ENCODE measurements at regions not wholly inside any gene's neighbourhood (a gene's known extent, or its start where the extent isn't known, plus 50 kb on each side); places are given as distances from the start of the nearest gene placed in this dataset.

GRCh38 chr10:62873866-62874265, 57.7 kb upstream of the EGR2 start:
- Histone ChIP-seq H3K4me2 (ENCODE audit: low read depth, low read length) (no peak overlapping the region), H2AFZ (replicated peaks; ENCODE audit: low read length, poor library complexity) (no peak overlapping the region), H4K91ac (ENCODE audit: insufficient read depth, low read depth, low read length) (no peak overlapping the region), H3K27me3 (ENCODE audit: control insufficient read depth, insufficient read depth, low read length) (peaks cover 5% of the 10 kb centered on the region), H3K14ac (replicated peaks; ENCODE audit: low read depth, low read length) (no peak overlapping the region), H3K9me1 (ENCODE audit: insufficient read depth, low read length) (no peaks in the 10 kb centered on the region), H4K8ac (ENCODE audit: low read depth in 2 of 2, low read length in 2 of 2) (no peak overlapping the region), H2BK5ac (ENCODE audit: low read depth, low read length, poor library complexity, severe bottlenecking) (no peak overlapping the region), H3K4me3 (ENCODE audit: insufficient read depth, low read depth, low read length) (no peak overlapping the region), H3K4ac (ENCODE audit: low read depth, low read length) (no peak overlapping the region), H3K9ac (ENCODE audit: low read depth, low read length) (no peak overlapping the region), H3K23ac (ENCODE audit: low read depth, low read length) (no peak overlapping the region), H3K36me3 (ENCODE audit: control insufficient read depth, insufficient read depth, low read length) (no peaks in the 10 kb centered on the region), H3K18ac (ENCODE audit: low read depth, low read length) (no peak overlapping the region), H2BK20ac (ENCODE audit: low read depth, low read length) (no peak overlapping the region), H4K5ac (ENCODE audit: low read depth, low read length) (no peak overlapping the region), H2BK15ac (ENCODE audit: low read depth, low read length) (no peak overlapping the region), H2AK5ac (ENCODE audit: low read depth, low read length) (no peak overlapping the region), H3K9me3 (ENCODE audit: control insufficient read depth, insufficient read depth, low read length) (no peaks in the 10 kb centered on the region), H4K20me1 (ENCODE audit: insufficient read depth, low read length) (no peaks in the 10 kb centered on the region), H2AK9ac (replicated peaks; ENCODE audit: low read depth, low read length, poor library complexity) (no peak overlapping the region), H3K56ac (ENCODE audit: extremely low read depth, insufficient read depth, low read length) (no peak overlapping the region), H2BK120ac (ENCODE audit: low read depth, low read length) (no peak overlapping the region), H3K4me1 (ENCODE audit: control insufficient read depth, insufficient read depth, low read length) (no peaks in the 10 kb centered on the region), H3K79me1 (ENCODE audit: low read depth in 1 of 2, low read length in 2 of 2) (no peaks in the 10 kb centered on the region), H3K27ac (ENCODE audit: insufficient read depth, low read length) (no peak overlapping the region)
- ATAC-seq (ENCODE audit: low read depth) (no peak), DNase-seq (no peak)
- dilution Hi-C loops (cut with HindIII; ENCODE audit: low sequenced_read_pairs, unreplicated experiment), result no loop called here
- intact Hi-C loops (cut with micrococcal nuclease), result no loop called here
- no peak for TF ChIP-seq RFX5 (IDR thresholded peaks at IDR 0.05; ENCODE audit: low read depth, low read length)
- TF ChIP-seq CHD1 (IDR thresholded peaks at IDR 0.05; ENCODE audit: low read depth, low read length), result no peak
- TF ChIP-seq MAZ (IDR thresholded peaks at IDR 0.05; ENCODE audit: borderline replicate concordance, low read depth, low read length), result no peak
- TF ChIP-seq, protein P1, sequence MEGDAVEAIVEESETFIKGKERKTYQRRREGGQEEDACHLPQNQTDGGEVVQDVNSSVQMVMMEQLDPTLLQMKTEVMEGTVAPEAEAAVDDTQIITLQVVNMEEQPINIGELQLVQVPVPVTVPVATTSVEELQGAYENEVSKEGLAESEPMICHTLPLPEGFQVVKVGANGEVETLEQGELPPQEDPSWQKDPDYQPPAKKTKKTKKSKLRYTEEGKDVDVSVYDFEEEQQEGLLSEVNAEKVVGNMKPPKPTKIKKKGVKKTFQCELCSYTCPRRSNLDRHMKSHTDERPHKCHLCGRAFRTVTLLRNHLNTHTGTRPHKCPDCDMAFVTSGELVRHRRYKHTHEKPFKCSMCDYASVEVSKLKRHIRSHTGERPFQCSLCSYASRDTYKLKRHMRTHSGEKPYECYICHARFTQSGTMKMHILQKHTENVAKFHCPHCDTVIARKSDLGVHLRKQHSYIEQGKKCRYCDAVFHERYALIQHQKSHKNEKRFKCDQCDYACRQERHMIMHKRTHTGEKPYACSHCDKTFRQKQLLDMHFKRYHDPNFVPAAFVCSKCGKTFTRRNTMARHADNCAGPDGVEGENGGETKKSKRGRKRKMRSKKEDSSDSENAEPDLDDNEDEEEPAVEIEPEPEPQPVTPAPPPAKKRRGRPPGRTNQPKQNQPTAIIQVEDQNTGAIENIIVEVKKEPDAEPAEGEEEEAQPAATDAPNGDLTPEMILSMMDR (conservative IDR thresholded peaks at IDR 0.05; ENCODE audit: low read depth, low read length), result no peak
- no peak for TF ChIP-seq FOS (IDR thresholded peaks at IDR 0.05; ENCODE audit: low read depth, low read length)
- TF ChIP-seq NFE2L2 (IDR thresholded peaks at IDR 0.05; ENCODE audit: low read depth, low read length), result no peak
- POLR2A ChIA-PET (ENCODE audit: unreplicated experiment), result no interaction called here
- CTCF ChIA-PET, result no interaction called here
- in situ Hi-C loops (cut with MboI; ENCODE audit: low sequenced_read_pairs), result no loop called here
- 100% methylated on average over 1 of the region's 2 CpGs; no CpG with 5 or more reads in 1 of the 2 experiments for WGBS, 2 experiments (ENCODE audit: extremely low coverage in 2 of 2, insufficient read length in 1 of 2)
- BruUV-seq (replicated peaks), result no TSS peak

Data from IMR-90 (cell line).